ENCODE measurements at regions not wholly inside any gene's neighbourhood (a gene's known extent, or its start where the extent isn't known, plus 50 kb on each side); places are given as distances from the start of the nearest gene placed in this dataset.

DNA sequence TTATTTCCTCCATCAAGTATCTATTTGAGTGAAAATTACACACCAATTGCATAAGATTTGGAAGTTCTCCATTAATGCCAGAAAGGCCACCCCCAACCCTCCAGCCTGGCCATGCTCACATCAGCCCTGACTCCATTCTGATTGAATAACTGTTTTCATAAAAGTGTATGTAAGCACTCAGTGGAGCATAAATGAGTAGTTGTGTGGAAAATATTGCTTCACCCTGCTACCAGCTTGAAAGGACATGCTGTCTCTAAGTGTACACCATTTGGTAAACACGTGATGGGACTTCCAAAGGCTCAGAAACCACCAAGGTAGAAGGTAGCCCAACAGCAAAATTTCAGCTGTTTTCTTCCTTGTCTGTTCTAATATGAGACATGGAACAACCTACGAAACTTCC is 393.8 kb downstream of the ZNF385D start:
- Mint-ChIP-seq H3K9me3 (peaks cover 19% of the 10 kb centered on the region), H3K27me3 (no peaks in the 10 kb centered on the region), H3K4me1 (ENCODE audit: low read depth) (no peaks in the 10 kb centered on the region), H3K4me3 (no peak overlapping the region), H3K36me3 (ENCODE audit: low read depth) (no peaks in the 10 kb centered on the region), H3K27ac (no peak overlapping the region)
- Histone ChIP-seq H3K9me3 (ENCODE audit: control insufficient read depth in 1 of 2, insufficient read depth in 1 of 2, low read length in 2 of 2) (peaks cover 0 to 3% of the 10 kb centered on the region in 2 experiments), H3K27ac (ENCODE audit: low read depth in 1 of 2, low read length in 2 of 2) (no peak overlapping the region), H3K36me3 (ENCODE audit: insufficient read depth, low read length) (no peaks in the 10 kb centered on the region), H3K27me3 (ENCODE audit: control insufficient read depth in 1 of 2, insufficient read depth in 2 of 2, low read length in 2 of 2) (no peaks in the 10 kb centered on the region), H3K4me1 (ENCODE audit: insufficient read depth, low read length) (no peaks in the 10 kb centered on the region), H3K4me3 (ENCODE audit: low read length) (no peak overlapping the region)
- DNase-seq (no peak), ATAC-seq (ENCODE audit: poor library complexity) (no peak)
- TF ChIP-seq CTCF (IDR thresholded peaks at IDR 0.05): no peak
- intact Hi-C loops (cut with DNase I, micrococcal nuclease): no loop called here
- ChIA-PET POLR2A (no interaction called here), CTCF (no interaction called here)

DNA sequence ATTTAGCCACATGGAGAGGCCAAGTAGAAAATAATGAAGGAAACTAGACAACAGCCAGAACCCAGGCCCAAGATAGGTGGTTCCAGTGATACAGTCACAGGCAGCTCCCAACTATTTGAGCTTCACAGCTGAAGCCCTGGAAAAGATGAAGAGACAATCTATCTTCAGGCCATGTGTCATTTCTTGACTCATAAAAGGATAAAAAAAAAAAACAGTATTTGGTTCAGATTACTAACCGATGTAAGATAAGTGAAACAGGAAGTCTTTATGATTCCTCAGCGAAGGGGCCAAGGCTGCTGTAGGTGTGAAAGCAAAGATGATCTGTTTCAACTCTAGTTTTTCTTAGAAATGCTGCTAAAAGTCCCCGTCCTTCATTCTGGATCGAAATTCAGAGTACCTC is 394.6 kb downstream of the ZNF385D start:
- Histone ChIP-seq H3K4me3 (ENCODE audit: low read length) (no peak overlapping the region), H3K27me3 (ENCODE audit: control insufficient read depth in 1 of 2, insufficient read depth in 2 of 2, low read length in 2 of 2) (no peaks in the 10 kb centered on the region), H3K4me1 (ENCODE audit: insufficient read depth, low read length) (no peaks in the 10 kb centered on the region), H3K27ac (ENCODE audit: low read depth in 1 of 2, low read length in 2 of 2) (no peak overlapping the region), H3K36me3 (ENCODE audit: insufficient read depth, low read length) (no peaks in the 10 kb centered on the region), H3K9me3 (ENCODE audit: control insufficient read depth in 1 of 2, insufficient read depth in 1 of 2, low read length in 2 of 2) (peaks cover 0 to 3% of the 10 kb centered on the region in 2 experiments)
- no peak for TF ChIP-seq CTCF (IDR thresholded peaks at IDR 0.05)
- no peak for ATAC-seq (ENCODE audit: poor library complexity)
- DNase-seq: no peak
- Mint-ChIP-seq H3K9me3 (peaks cover 16% of the 10 kb centered on the region), H3K4me1 (ENCODE audit: low read depth) (no peaks in the 10 kb centered on the region), H3K4me3 (no peak overlapping the region), H3K27ac (no peak overlapping the region), H3K36me3 (ENCODE audit: low read depth) (no peaks in the 10 kb centered on the region), H3K27me3 (no peaks in the 10 kb centered on the region)
- CTCF ChIA-PET: no interaction called here
- intact Hi-C loops (cut with DNase I, micrococcal nuclease): no loop called here
- POLR2A ChIA-PET: no interaction called here

DNA sequence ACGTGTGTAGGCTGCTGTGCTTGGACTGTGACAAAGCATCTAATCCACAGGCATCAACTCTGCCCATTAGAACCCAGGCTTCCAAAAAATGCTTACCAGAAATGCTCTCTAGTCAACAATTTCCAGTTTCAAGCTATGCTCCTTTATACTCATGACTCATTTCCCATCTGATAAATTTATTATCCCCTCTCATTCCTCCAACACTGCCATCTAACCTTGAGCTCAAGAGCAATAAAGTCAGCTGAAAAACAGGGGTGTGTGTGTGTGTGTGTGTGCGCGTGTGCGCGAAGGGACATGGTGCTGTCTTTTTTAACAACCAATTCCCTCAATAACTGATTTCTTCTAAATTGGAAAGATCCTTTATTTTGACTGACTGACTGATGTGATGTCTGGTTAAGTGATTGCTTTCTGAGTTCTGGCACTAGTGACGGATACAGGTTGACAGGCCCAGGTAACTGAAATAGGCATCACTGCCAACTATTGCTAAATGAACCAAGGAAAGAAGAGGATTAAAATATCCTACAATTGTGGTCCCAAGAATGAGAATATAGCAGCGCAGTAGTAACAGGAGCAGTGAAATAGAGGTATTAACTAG is 405.5 kb downstream of the ZNF385D start:
- Mint-ChIP-seq H3K4me3 (no peak overlapping the region), H3K36me3 (ENCODE audit: low read depth) (no peaks in the 10 kb centered on the region), H3K4me1 (ENCODE audit: low read depth) (no peaks in the 10 kb centered on the region), H3K9me3 (peaks cover 11% of the 10 kb centered on the region), H3K27me3 (no peaks in the 10 kb centered on the region), H3K27ac (no peak overlapping the region)
- Histone ChIP-seq H3K9me3 (ENCODE audit: control insufficient read depth in 1 of 2, insufficient read depth in 1 of 2, low read length in 2 of 2) (peaks cover 0 to 11% of the 10 kb centered on the region in 2 experiments), H3K36me3 (ENCODE audit: insufficient read depth, low read length) (no peaks in the 10 kb centered on the region), H3K4me3 (ENCODE audit: low read length) (no peak overlapping the region), H3K27ac (ENCODE audit: low read depth in 1 of 2, low read length in 2 of 2) (no peak overlapping the region), H3K4me1 (ENCODE audit: insufficient read depth, low read length) (no peaks in the 10 kb centered on the region), H3K27me3 (ENCODE audit: control insufficient read depth in 1 of 2, insufficient read depth in 2 of 2, low read length in 2 of 2) (no peaks in the 10 kb centered on the region)
- TF ChIP-seq CTCF (IDR thresholded peaks at IDR 0.05): no peak
- ChIA-PET POLR2A (no interaction called here), CTCF (no interaction called here)
- DNase-seq (no peak), ATAC-seq (ENCODE audit: poor library complexity) (no peak)
- intact Hi-C loops (cut with DNase I, micrococcal nuclease): no loop called here
